GM12878 (cell line): ENCODE measurements at regions not wholly inside any gene's neighbourhood (a gene's known extent, or its start where the extent isn't known, plus 50 kb on each side); places are given as distances from the start of the nearest gene placed in this dataset.

Experiments
- ATAC-seq: fragments of 200-7000 bp; cut with Tn5 transposase; 3 replicates; pipeline ENCODE4 v1.9.1; 2020; ENCODE audit warnings: mild to moderate bottlenecking, moderate library complexity
- BruUV-seq: library from RNA; stranded (reverse); fragments of 400-500 nt; replicated peaks from 2 replicates; lab custom pipeline; 2021; lab: Mats Ljungman, UMichigan
- CTCF ChIA-PET: fragments of 300-600 bp; sonication (Branson Sonifier 250); formaldehyde crosslinking; extraction: SDS; loops from one replicate; lab custom pipeline; 2021; ENCODE audit warnings: inconsistent platforms; lab: Yijun Ruan, JAX
- POLR2A ChIA-PET: fragments of 350-600 bp; formaldehyde crosslinking; extraction: SDS; loops from one replicate; lab custom pipeline; 2021; ENCODE audit warnings: inconsistent platforms; lab: Charles Lee
- RAD21 ChIA-PET: fragments of 300-600 bp; sonication (Branson Sonifier 250); formaldehyde crosslinking; loops from one replicate; lab custom pipeline; 2023; ENCODE audit warnings: antibody characterized with exemption; ENCODE audit not compliant: unreplicated experiment; lab: Charles Lee
- SMC1A ChIA-PET: fragments of 300-600 bp; sonication (Branson Sonifier 250); formaldehyde crosslinking; loops from one replicate; lab custom pipeline; 2023; ENCODE audit not compliant: unreplicated experiment, uncharacterized antibody; lab: Charles Lee
- DNase-seq: peaks from one replicate; pipeline ENCODE4 v3.0.0-alpha.2; 2011; ENCODE audit warnings: low read depth, low spot score
- FAIRE-seq: peaks from 3 replicates; lab custom pipeline; 2011; peaks lifted over from hg19 to GRCh38; lab: Jason Lieb, UNC
- H2AFZ ChIP-seq: 2 replicates; pipeline ENCODE4 v1.6.0; 2011; ENCODE audit warnings: low read depth, low read length, control low read depth; ENCODE audit not compliant: control insufficient read depth
- H3K27ac ChIP-seq: 2 replicates; pipeline ENCODE4 v1.5.1; 2011; ENCODE audit warnings: control low read depth; ENCODE audit not compliant: control insufficient read depth, insufficient read depth
- H3K27me3 ChIP-seq, 2 experiments: replicated peaks in 1 of 2; 2 replicates each; pipeline versions ENCODE4 v1.6.0 to v1.6.1; 2011; ENCODE audit warnings: low read length in 1 of 2; ENCODE audit not compliant: control insufficient read depth in 2 of 2, insufficient read depth in 2 of 2
- H3K36me3 ChIP-seq, 2 experiments: 2 replicates each; pipeline ENCODE4 v1.5.1; 2011; ENCODE audit warnings: low read length in 1 of 2; ENCODE audit not compliant: control insufficient read depth in 2 of 2, insufficient read depth in 2 of 2
- H3K4me1 ChIP-seq: 2 replicates; pipeline ENCODE4 v1.6.1; 2011; ENCODE audit warnings: mild to moderate bottlenecking, low read length, moderate library complexity, mixed read lengths; ENCODE audit not compliant: control insufficient read depth, insufficient read depth
- H3K4me2 ChIP-seq: 2 replicates; pipeline ENCODE4 v1.6.0; 2011; ENCODE audit warnings: control low read depth; ENCODE audit not compliant: control insufficient read depth, insufficient read depth
- H3K4me3 ChIP-seq: fragments of 200-600 bp; sonication (generic); 2 replicates; pipeline ENCODE4 v1.5.1; 2016
- H3K79me2 ChIP-seq: 2 replicates; pipeline ENCODE4 v1.6.0; 2011; ENCODE audit warnings: low read length; ENCODE audit not compliant: control insufficient read depth, insufficient read depth
- H3K9ac ChIP-seq: 2 replicates; pipeline ENCODE4 v1.8.0; 2011; ENCODE audit warnings: low read length, control low read depth, mixed read lengths; ENCODE audit not compliant: control insufficient read depth, insufficient read depth
- H3K9me3 ChIP-seq: replicated peaks from 3 replicates; pipeline ENCODE4 v1.5.1; 2011; ENCODE audit warnings: mild to moderate bottlenecking, low read length; ENCODE audit not compliant: control insufficient read depth, insufficient read depth
- H4K20me1 ChIP-seq: 2 replicates; pipeline ENCODE4 v1.6.0; 2011; ENCODE audit not compliant: control insufficient read depth, insufficient read depth
- BCLAF1 ChIP-seq: fragments of 450-650 bp; IDR thresholded peaks from 2 replicates; pipeline ENCODE4 v1.6.1; 2017; ENCODE audit warnings: antibody characterized with exemption, mild to moderate bottlenecking, moderate library complexity
- BHLHE40 ChIP-seq, 2 experiments: fragments of 450-650 bp in 1 of 2; IDR thresholded peaks; 2 replicates each; pipeline ENCODE4 v1.6.1; 2011 to 2017; ENCODE audit warnings: low read depth in 2 of 2, borderline replicate concordance in 1 of 2, improper control_type of control experiment in 1 of 2, low read length in 1 of 2, mild to moderate bottlenecking in 1 of 2
- CEBPZ ChIP-seq: fragments of 150-350 bp; IDR thresholded peaks from 2 replicates; pipeline ENCODE4 v1.6.1; 2016; ENCODE audit warnings: low read depth, low read length
- CHD1 ChIP-seq: IDR thresholded peaks from 2 replicates; pipeline ENCODE4 v1.6.1; 2012; ENCODE audit warnings: low read depth, low read length, improper control_type of control experiment
- EGR1 ChIP-seq, 2 experiments: IDR thresholded peaks; 1 replicate in 1 of 2; 2 replicates in 1 of 2; pipeline ENCODE4 v1.6.1; 2011 to 2012; ENCODE audit warnings: low read depth in 2 of 2, low read length in 2 of 2, borderline replicate concordance in 1 of 2, mild to moderate bottlenecking in 1 of 2, moderate library complexity in 1 of 2
- ESRRA ChIP-seq: IDR thresholded peaks from 2 replicates; pipeline ENCODE4 v1.6.1; 2012; ENCODE audit warnings: mild to moderate bottlenecking, low read length, improper control_type of control experiment
- MEF2A ChIP-seq: IDR thresholded peaks from 2 replicates; pipeline ENCODE4 v1.6.1; 2011; ENCODE audit warnings: low read depth, mild to moderate bottlenecking, low read length, moderate library complexity; ENCODE audit not compliant: insufficient read depth
- NR2C1 ChIP-seq: fragments of 450-650 bp; IDR thresholded peaks from 2 replicates; pipeline ENCODE4 v1.6.1; 2017; ENCODE audit warnings: antibody characterized with exemption, mild to moderate bottlenecking, moderate library complexity
- RFX5 ChIP-seq: IDR thresholded peaks from 2 replicates; pipeline ENCODE4 v1.6.1; 2011; ENCODE audit warnings: low read depth, low read length, improper control_type of control experiment
- ZBTB40 ChIP-seq: fragments of 450-650 bp; IDR thresholded peaks from 2 replicates; pipeline ENCODE4 v1.6.1; 2016; ENCODE audit warnings: mild to moderate bottlenecking, moderate library complexity, borderline replicate concordance
- ZNF217 ChIP-seq: fragments of 450-650 bp; IDR thresholded peaks from 2 replicates; pipeline ENCODE4 v1.6.1; 2017; ENCODE audit warnings: antibody characterized with exemption, mild to moderate bottlenecking
- ZNF24 ChIP-seq: fragments of 450-650 bp; IDR thresholded peaks from 2 replicates; pipeline ENCODE4 v1.6.1; 2017; ENCODE audit warnings: antibody characterized with exemption, mild to moderate bottlenecking
- ZZZ3 ChIP-seq: IDR thresholded peaks from 2 replicates; pipeline ENCODE4 v1.6.1; 2011; ENCODE audit warnings: low read depth; ENCODE audit not compliant: control insufficient read depth, insufficient read length
- WGBS: methylation state at CpG from one replicate; pipeline ENCODE4 v1.1.6; 2016; ENCODE audit warnings: low lambda C conversion rate; ENCODE audit not compliant: insufficient replicate concordance, insufficient coverage; ENCODE audit errors: missing lambda C conversion rate; 5-methylcytosine and 5-hydroxymethylcytosine counted together
- in situ Hi-C: fragments of 300-500 bp; cut with MboI; formaldehyde crosslinking; loops from 9 replicates; pipeline ENCODE4 v1.14.3; 2018; ENCODE audit warnings: mixed read lengths
- intact Hi-C: fragments of 100-400 bp; cut with micrococcal nuclease; formaldehyde crosslinking; loops from one replicate; pipeline ENCODE4 v1.14.2; 2022; ENCODE audit not compliant: unreplicated experiment

GRCh38 chr12:131477613-131478012 lies 233.3 kb upstream of the SFSWAP start (continued):
- TF ChIP-seq BCLAF1 (no peak), ZNF24 (no peak), BHLHE40 (IDR thresholded peaks at IDR 0.05; ENCODE audit: borderline replicate concordance in 1 of 2, low read depth in 2 of 2, low read length in 1 of 2) (no peak), NR2C1 (no peak), ESRRA (no peak), EGR1 (IDR thresholded peaks at IDR 0.05; ENCODE audit: borderline replicate concordance in 1 of 2, low read depth in 2 of 2, low read length in 2 of 2) (no peak), CHD1 (no peak), MEF2A (no peak)

GRCh38 chr12:131478468-131478867 lies 232.4 kb upstream of the SFSWAP start:
- ChIA-PET CTCF (no interaction called here), POLR2A (no interaction called here), RAD21 (no interaction called here), SMC1A (no interaction called here)
- ATAC-seq = no peak
- H3K9ac ChIP-seq = no peak overlapping the region
- no peaks in the 10 kb centered on the region for H3K4me1 ChIP-seq
- no TSS peak for BruUV-seq
- no peak overlapping the region for H3K27ac ChIP-seq
- TF ChIP-seq CEBPZ (no peak), RFX5 (no peak), ZNF217 (no peak), EGR1 (IDR thresholded peaks at IDR 0.05; ENCODE audit: borderline replicate concordance in 1 of 2, low read depth in 2 of 2, low read length in 2 of 2) (no peak), ZZZ3 (no peak), ZBTB40 (no peak)
- WGBS = 0% methylated on average over 3 of the region's 3 CpGs
- no peaks in the 10 kb centered on the region for H3K36me3 ChIP-seq
- H3K4me2 ChIP-seq = no peak overlapping the region
- H3K4me3 ChIP-seq = no peak overlapping the region
- H4K20me1 ChIP-seq = no peaks in the 10 kb centered on the region
- intact Hi-C loops (no loop called here), in situ Hi-C loops (no loop called here)
- no peak overlapping the region for H2AFZ ChIP-seq
- no peak for DNase-seq
- no peaks in the 10 kb centered on the region; a peak in 1 of 4 replicates for H3K27me3 ChIP-seq
- no peaks in the 10 kb centered on the region for H3K79me2 ChIP-seq
- no peak for FAIRE-seq
- no peaks in the 10 kb centered on the region for H3K9me3 ChIP-seq
